T47D (cell line): ENCODE measurements at regions not wholly inside any gene's neighbourhood (a gene's known extent, or its start where the extent isn't known, plus 50 kb on each side); places are given as distances from the start of the nearest gene placed in this dataset.
"Not testable (repeated sequence)": the region's sequence is repeated elsewhere in the genome, so short reads cannot be mapped to it uniquely, and the experiment has no call there.

Experiments
- DNase-seq, 2 experiments: peaks; one replicate each; pipeline versions ENCODE4 v3.0.0 to v3.0.0-alpha.2; 2011 to 2012; ENCODE audit warnings: low read depth in 1 of 2, low spot score in 1 of 2
- JUND ChIP-seq: IDR thresholded peaks from 2 replicates; pipeline ENCODE4 v1.6.1; 2012; ENCODE audit warnings: low read depth
- in situ Hi-C: cut with HindIII; loops from 2 replicates; pipeline ENCODE4 v1.10.0; 2016; ENCODE audit warnings: low sequenced_read_pairs, low pct_unique_long_range_greater_than_20kb

DNA sequence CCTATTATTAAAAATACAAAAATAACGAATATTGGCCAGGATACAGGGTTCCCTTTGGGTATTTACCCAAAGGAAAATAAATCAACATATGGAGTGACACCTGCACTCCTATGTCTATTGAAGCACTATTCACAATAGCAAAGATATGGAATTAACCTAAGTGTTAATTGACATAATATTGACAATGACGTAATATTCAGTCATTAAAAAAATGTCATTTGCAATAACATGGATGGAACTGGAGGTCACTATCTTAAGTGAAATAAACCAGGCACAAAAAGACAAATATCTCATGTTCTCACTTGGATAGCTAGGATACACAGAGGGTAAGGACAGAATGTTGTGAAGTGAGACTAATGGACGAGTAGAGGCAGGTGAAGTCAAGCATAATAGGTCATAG is 326.3 kb upstream of the PTGER4 start:
- no peak for TF ChIP-seq JUND
- in situ Hi-C loops = no loop called here
- no peak for DNase-seq

DNA sequence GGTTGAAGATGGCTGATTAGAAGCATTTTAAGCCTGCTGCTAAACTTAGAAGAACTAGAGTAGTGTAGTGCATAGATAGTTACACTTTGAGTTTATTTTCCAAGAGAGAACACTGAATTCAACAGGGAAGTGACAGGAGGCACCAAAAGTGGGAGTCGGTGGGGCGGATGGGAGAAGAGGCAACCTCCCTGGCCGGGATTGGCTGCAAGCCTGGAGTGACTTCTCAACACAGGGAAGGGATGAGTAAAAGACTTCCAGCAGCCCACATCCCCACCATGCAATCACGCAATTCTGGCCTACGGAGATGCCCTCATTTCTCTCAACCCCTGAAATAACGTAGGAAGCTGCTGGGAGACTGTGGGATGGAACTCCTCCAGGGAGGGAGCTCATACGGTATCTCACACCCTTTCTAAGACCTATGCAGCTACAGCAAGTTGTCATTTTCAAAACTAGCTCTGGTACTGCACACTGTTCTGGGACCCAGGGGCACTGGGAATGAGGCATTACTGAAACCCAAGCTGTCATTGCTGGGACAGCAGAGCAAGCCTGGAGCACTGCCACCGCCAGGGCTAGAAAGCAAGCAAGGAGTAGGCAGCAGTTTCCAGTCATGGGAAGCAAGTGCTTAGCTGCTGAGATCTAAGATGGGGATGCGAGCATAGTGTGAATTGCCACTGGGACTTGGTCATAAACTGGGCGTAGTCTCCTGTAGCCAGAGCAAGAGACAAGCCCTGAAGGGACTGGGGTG is 331.6 kb upstream of the PTGER4 start:
- DNase-seq = no peak
- in situ Hi-C loops = no loop called here
- no peak for TF ChIP-seq JUND

DNA sequence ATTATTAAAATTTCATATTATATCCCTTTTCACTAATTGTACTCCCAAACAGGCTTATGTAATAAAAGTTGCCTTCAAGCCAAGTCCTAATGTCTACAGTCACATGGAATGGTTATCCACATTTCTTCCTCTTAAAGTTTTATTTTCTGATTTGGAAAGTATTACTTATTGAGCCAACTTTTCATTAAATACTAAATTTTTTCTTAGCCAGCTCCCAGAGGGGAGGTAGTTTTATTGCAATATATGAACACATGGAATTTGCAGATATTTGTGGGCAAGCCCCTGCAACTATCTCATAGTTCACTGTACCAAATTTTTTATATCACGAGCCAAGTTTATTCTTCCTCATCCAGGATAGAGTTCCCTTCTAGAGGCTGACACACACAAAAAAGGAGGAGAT is 332.8 kb upstream of the PTGER4 start:
- in situ Hi-C loops = no loop called here
- TF ChIP-seq JUND = no peak
- DNase-seq = no peak

DNA sequence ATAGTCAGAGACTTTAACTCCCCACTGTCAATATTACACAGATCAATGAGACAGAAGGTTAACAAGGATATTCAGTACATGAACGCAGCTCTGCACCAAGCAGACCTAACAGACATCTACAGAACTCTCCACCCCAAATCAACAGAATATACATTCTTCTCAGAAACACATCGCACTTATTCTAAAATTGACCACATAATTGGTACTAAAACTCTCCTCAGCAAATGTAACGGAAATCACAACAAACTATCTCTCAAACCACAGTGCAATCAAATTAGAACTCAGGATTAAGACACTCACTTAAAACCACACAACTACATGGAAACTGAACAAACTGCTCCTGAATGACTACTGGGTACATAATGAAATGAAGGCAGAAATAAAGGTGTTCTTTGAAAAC is 341.3 kb upstream of the PTGER4 start:
- in situ Hi-C loops, DNase-seq: not testable (repeated sequence)

DNA sequence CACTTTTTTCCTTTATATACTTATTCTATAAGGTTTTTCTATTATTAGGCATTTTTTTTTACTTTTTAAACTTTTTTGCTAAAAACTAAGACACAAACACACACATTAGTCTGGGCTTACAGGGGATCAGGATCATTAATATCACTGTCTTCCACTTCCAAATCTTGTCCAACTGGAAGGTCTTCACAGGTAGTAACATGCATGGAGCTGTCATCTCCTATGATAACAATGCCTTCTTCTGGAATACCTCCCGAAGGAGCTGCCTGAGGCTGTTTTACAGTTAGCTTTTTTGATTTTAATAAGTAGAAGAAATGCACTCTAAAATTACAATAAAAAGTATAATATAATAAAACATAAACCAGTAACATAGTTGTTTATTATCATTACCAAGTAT is 345.5 kb upstream of the PTGER4 start:
- no peak for DNase-seq
- in situ Hi-C loops = no loop called here
- TF ChIP-seq JUND = no peak

DNA sequence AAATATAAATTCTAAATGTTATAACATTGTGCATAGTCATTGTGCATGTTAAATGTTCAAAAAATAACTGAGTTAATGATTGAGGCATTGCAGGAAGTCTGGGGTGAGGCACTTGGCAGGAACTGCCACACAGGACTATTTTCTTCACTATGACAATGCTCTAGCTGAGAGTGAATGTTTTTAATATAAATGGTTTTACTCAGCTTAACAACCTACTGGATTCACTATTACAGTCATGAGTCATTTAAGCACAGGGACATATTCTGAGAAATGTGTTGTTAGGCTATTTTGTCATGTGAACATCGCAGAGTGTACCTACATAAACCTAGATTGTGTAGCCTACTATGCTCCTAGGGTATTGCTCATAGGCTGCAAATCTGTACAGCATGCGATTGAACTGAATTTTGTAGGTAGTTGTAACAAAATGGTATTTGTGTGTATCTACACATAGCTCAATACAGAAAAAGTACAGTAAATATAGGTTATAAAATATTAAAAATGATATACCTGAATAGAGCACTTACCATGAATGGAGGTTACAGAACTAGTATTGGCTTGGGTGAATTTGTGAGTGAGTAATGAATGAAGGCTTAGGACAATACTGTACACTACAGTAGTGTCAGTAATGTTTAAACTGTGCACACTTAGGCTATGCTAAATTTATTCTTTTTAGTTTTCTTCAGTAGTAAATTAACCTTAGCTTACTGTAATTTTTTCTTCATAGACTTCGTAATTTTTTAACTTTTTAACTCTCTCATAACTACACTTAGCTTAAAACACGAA is 346.1 kb upstream of the PTGER4 start:
- TF ChIP-seq JUND = no peak
- in situ Hi-C loops = no loop called here
- DNase-seq = no peak

DNA sequence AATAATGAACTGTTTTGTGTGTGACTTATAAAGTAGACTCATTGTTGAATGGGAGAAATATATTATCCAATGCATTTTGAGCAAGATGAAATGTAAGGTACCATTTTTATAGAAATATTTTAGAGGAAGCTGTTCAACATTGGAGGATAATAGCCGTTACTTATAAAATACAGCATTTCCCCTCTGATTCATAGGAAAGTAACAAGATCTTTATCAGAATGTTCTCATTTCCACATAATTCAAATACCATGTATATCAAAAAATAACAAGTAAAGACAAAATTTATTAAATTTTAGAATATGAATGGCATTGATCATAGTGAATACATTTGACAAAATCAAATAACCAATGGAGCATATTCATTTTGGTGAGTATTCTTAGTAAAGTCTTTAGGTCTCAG is 346.7 kb upstream of the PTGER4 start:
- TF ChIP-seq JUND = no peak
- in situ Hi-C loops = no loop called here
- DNase-seq = no peak

DNA sequence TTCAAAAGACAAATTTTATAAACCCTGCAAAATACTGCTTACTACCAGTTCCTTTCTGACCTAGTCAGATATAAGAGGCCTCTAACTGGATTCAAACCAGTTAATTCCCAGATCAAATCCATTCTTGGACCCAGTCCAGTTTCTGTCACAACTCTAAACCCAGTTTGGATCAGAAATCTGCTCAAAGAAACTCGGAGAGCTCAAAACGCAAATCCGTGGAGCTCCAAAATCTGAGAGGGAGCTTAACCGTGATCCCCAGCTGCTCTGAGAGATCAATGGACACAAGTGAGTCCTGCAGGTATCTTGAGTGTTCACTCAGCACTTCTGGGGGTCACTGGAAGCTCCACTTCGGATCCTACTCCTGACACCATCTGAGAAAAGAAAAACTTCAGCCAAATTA is 348.1 kb upstream of the PTGER4 start:
- TF ChIP-seq JUND = no peak
- in situ Hi-C loops = no loop called here
- DNase-seq = no peak

DNA sequence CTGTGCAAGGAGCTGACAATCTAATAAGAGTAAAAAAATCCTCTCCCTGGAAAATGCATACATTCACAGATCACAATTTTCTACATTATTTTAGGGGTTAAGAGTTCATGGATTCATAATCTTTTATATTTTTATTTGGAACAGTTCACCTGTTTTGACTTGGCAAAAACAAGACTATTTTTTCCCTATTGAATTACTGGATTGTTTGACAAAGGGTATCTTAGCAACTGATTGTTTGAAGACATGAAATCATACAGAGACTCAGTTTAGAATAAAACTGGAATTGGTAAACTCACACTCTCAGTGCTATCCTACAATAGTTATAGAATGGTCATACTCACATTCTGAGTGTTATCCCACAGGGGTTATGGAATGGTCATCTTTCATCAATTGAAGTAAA is 358.2 kb upstream of the PTGER4 start:
- in situ Hi-C loops = no loop called here
- TF ChIP-seq JUND = no peak
- no peak for DNase-seq

DNA sequence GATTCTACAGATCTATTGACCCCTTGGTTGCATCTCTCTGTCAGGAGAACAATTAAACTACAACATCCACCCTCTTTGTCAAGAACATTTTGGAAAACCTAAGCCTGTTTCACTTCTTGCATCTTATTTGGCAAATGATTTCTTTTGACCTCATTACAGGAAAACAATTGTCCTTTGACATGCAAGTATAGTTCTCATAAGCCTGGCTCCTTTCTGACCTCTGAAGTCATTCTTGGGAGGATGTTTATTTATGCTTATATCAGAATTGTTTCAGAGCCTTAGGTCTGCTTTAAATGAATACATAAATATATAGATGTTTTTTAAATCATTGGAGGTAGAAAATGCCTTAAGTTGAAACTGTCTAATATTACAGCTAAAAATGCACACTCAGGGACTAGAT is 361.3 kb upstream of the PTGER4 start:
- no peak for DNase-seq
- in situ Hi-C loops = no loop called here
- TF ChIP-seq JUND = no peak

DNA sequence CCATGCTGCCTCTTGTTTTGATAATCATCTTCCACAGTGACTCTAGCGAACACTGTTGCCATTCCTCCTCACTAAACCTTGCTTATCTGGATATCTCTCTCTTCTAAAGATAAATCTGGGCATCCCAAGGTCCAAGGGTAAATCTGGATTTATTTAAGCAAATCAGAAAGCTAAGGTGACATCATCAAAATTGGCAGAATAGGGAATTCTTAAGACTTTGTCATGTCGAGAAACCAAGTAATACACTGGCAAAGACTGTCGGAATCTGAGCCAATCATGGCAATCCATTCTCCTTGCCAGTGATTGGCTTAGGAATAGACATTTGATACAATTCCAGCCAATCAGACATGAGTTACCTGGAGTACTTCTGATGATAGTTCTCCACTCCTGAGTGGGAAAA is 362.7 kb upstream of the PTGER4 start:
- in situ Hi-C loops = no loop called here
- no peak for TF ChIP-seq JUND
- no peak for DNase-seq

DNA sequence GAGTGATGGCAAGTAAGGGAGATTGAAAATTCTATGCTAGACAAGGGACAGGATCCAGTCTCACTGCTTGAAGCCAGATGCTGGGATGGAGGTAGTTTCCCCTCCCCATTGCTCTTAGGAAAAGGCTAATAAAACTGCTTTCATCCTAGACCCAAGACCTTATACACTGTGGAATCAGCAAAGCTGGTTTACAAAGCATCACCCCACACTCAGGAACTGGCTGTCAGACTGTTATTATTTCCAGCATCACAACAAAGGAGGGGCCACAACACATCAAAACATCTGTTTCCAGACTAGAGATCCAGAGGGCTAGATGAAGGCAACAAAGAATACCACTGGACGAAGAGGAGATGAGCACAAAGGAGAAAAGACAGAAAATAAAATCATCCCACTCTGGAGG is 364.6 kb upstream of the PTGER4 start:
- no peak for TF ChIP-seq JUND
- in situ Hi-C loops = no loop called here

DNA sequence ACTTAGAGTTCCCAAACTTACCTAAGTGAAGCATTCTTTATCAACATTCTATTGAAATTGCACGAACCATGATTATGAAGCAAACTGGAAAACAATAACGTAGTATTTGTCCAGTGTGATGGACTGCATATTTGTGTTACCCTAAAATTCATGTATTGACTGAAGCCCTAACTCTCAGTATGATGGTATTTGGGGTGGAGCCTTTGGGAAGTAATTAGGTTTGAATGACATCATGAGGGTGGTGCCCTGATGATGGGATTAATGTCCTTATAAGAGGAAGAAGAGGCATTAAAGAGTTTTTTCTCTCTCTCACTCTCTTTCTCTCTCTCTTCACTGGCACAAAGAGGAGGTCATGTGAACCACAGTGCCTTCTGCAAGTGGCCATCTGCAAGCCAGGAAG is 365.4 kb upstream of the PTGER4 start:
- TF ChIP-seq JUND = no peak
- no peak for DNase-seq
- in situ Hi-C loops = no loop called here

More for the DNA sequence above, 364.6 kb upstream of the PTGER4 start:
- no peak for DNase-seq
